Transverse colon (tissue), 4 donors: ENCODE measurements at regions not wholly inside any gene's neighbourhood (a gene's known extent, or its start where the extent isn't known, plus 50 kb on each side); places are given as distances from the start of the nearest gene placed in this dataset.

Experiments used
- CTCF ChIP-seq, 5 experiments: fragments of 200-600 bp in 3 of 5; fragments of 450-650 bp in 2 of 5; sonication (generic) in 3 of 5; IDR thresholded peaks; 1 replicate in 2 of 5; 2 replicates in 3 of 5; pipeline ENCODE4 v1.5.1; 2016 to 2017; ENCODE audit warnings: antibody characterized with exemption in 5 of 5, inconsistent platforms in 3 of 5, mild to moderate bottlenecking in 2 of 5, moderate library complexity in 1 of 5
- POLR2A ChIP-seq: fragments of 450-650 bp; IDR thresholded peaks from one replicate; pipeline ENCODE4 v1.6.1; 2016; ENCODE audit warnings: antibody characterized with exemption, mild to moderate bottlenecking, moderate library complexity
- POLR2AphosphoS5 ChIP-seq, 3 donors: sonication (generic); formaldehyde crosslinking; IDR thresholded peaks; one replicate each; pipeline ENCODE4 v1.6.1; 2016; ENCODE audit warnings: antibody characterized with exemption in 3 of 3

GRCh38 chr14:29236848-29237247 lies 470.3 kb downstream of the FOXG1 start:
- TF ChIP-seq POLR2AphosphoS5 (IDR thresholded peaks at IDR 0.05) = no peak
- TF ChIP-seq CTCF (IDR thresholded peaks at IDR 0.05) = no peak
- no peak for TF ChIP-seq POLR2A
